ENCODE measurements at regions not wholly inside any gene's neighbourhood (a gene's known extent, or its start where the extent isn't known, plus 50 kb on each side); places are given as distances from the start of the nearest gene placed in this dataset.

GRCh38 chr2:75798569-75798968, 87.9 kb upstream of the GCFC2 start:
- ChIA-PET POLR2A (no interaction called here), CTCF (interaction anchor here (1.0 kb wide), 1 partner anchor 70 kb away, joined by 3 read pairs; no protein-coding TSS in a partner anchor)
- no peaks in the 10 kb centered on the region for H3K9me2 ChIP-seq
- peaks cover 0 to 12% of the 10 kb centered on the region in 2 experiments; a peak in 1 of 4 replicates for H3K4me1 ChIP-seq (ENCODE audit: control insufficient read depth in 1 of 2, insufficient read depth in 2 of 2, low read depth in 1 of 2, low read length in 1 of 2)
- no peak for DNase-seq
- H3K27ac ChIP-seq (ENCODE audit: low read depth in 2 of 2, low read length in 1 of 2), result peak overlapping the region in 1 of 2 experiments; percentile 88; a peak in 1 of 4 replicates
- no peak overlapping the region for H2AFZ ChIP-seq (ENCODE audit: low read depth)
- H3K9ac ChIP-seq, result no peak overlapping the region
- H3K27me3 ChIP-seq (ENCODE audit: insufficient read depth), result no peaks in the 10 kb centered on the region
- H3F3A ChIP-seq (replicated peaks; ENCODE audit: insufficient read depth), result no peaks in the 10 kb centered on the region
- 37% methylated on average over 4 of the region's 4 CpGs for WGBS (ENCODE audit: low lambda C conversion rate)
- H3K79me2 ChIP-seq (ENCODE audit: insufficient read depth), result no peaks in the 10 kb centered on the region
- TF ChIP-seq GATA2 (CRISPR knock-in tag; IDR thresholded peaks at IDR 0.05), result no peak
- no peak overlapping the region for H3K4me3 ChIP-seq (ENCODE audit: low read depth in 2 of 2, low read length in 1 of 2)
- H3K36me3 ChIP-seq (replicated peaks in 1 of 2; ENCODE audit: control insufficient read depth in 1 of 2, insufficient read depth in 2 of 2, low read length in 1 of 2), result no peaks in the 10 kb centered on the region
- no peak overlapping the region for H3K4me2 ChIP-seq
- no peaks in the 10 kb centered on the region for H3K9me3 ChIP-seq
- H4K20me1 ChIP-seq (ENCODE audit: insufficient read depth), result no peaks in the 10 kb centered on the region

GRCh38 chr2:75792996-75793395, 82.3 kb upstream of the GCFC2 start:
- Histone ChIP-seq H3K27ac (ENCODE audit: low read depth in 2 of 2, low read length in 1 of 2) (no peak overlapping the region), H3K4me3 (ENCODE audit: low read depth in 2 of 2, low read length in 1 of 2) (no peak overlapping the region), H3K9me3 (no peaks in the 10 kb centered on the region), H3K4me1 (ENCODE audit: control insufficient read depth in 1 of 2, insufficient read depth in 2 of 2, low read depth in 1 of 2, low read length in 1 of 2) (peaks cover 0 to 16% of the 10 kb centered on the region in 2 experiments; a peak in 1 of 4 replicates), H3K9ac (no peak overlapping the region), H3K27me3 (ENCODE audit: insufficient read depth) (no peaks in the 10 kb centered on the region), H3F3A (replicated peaks; ENCODE audit: insufficient read depth) (no peaks in the 10 kb centered on the region), H3K9me2 (no peaks in the 10 kb centered on the region), H4K20me1 (ENCODE audit: insufficient read depth) (no peaks in the 10 kb centered on the region), H3K36me3 (replicated peaks in 1 of 2; ENCODE audit: control insufficient read depth in 1 of 2, insufficient read depth in 2 of 2, low read length in 1 of 2) (no peaks in the 10 kb centered on the region), H2AFZ (ENCODE audit: low read depth) (no peak overlapping the region), H3K4me2 (no peak overlapping the region), H3K79me2 (ENCODE audit: insufficient read depth) (no peaks in the 10 kb centered on the region)
- no peak for TF ChIP-seq TCF12 (IDR thresholded peaks at IDR 0.05)
- no peak for TF ChIP-seq ZBTB33 (IDR thresholded peaks at IDR 0.05; ENCODE audit: borderline replicate concordance, low read depth)
- TF ChIP-seq FOSL2 (IDR thresholded peaks at IDR 0.05; ENCODE audit: borderline replicate concordance, low read depth), result no peak
- TF ChIP-seq NFIC (IDR thresholded peaks at IDR 0.05; ENCODE audit: borderline replicate concordance), result no peak
- TF ChIP-seq GATA2 (CRISPR knock-in tag; IDR thresholded peaks at IDR 0.05), result no peak
- TF ChIP-seq YY1 (IDR thresholded peaks at IDR 0.05; ENCODE audit: low read depth), result no peak
- no peak for TF ChIP-seq JUND (IDR thresholded peaks at IDR 0.05)
- TF ChIP-seq FOXJ3 (CRISPR knock-in tag; IDR thresholded peaks at IDR 0.05), result no peak
- TF ChIP-seq ELF1 (IDR thresholded peaks at IDR 0.05), result no peak
- no peak for TF ChIP-seq IRF3 (IDR thresholded peaks at IDR 0.05; ENCODE audit: low read depth, low read length)
- no peak for TF ChIP-seq USF2 (IDR thresholded peaks at IDR 0.05; ENCODE audit: borderline replicate concordance, low read depth, low read length)
- TF ChIP-seq RXRA (IDR thresholded peaks at IDR 0.05; ENCODE audit: borderline replicate concordance, low read depth), result no peak
- no peak for TF ChIP-seq MXI1 (IDR thresholded peaks at IDR 0.05; ENCODE audit: low read depth, low read length)
- no peak for TF ChIP-seq POLR2AphosphoS5 (IDR thresholded peaks at IDR 0.05; ENCODE audit: low read depth, low read length)
- TF ChIP-seq CHD2 (IDR thresholded peaks at IDR 0.05; ENCODE audit: low read length, partially characterized antibody), result no peak
- TF ChIP-seq TEAD4 (IDR thresholded peaks at IDR 0.05; ENCODE audit: borderline replicate concordance, insufficient read depth), result no peak
- TF ChIP-seq EP300 (IDR thresholded peaks at IDR 0.05; ENCODE audit: borderline replicate concordance in 1 of 2, low read depth in 1 of 2, low read length in 1 of 2), result no peak
- no peak for TF ChIP-seq RFX5 (IDR thresholded peaks at IDR 0.05; ENCODE audit: low read length)
- TF ChIP-seq MEF2A (IDR thresholded peaks at IDR 0.05; ENCODE audit: borderline replicate concordance, low read depth), result no peak
- ChIA-PET CTCF (interaction anchor here (1.0 kb wide), 1 partner anchor 807 kb away, joined by 3 read pairs; no protein-coding TSS in a partner anchor), POLR2A (no interaction called here)
- DNase-seq, result no peak
- WGBS (ENCODE audit: low lambda C conversion rate), result 36% methylated on average over 1 of the region's 1 CpG
